ENCODE measurements at regions not wholly inside any gene's neighbourhood (a gene's known extent, or its start where the extent isn't known, plus 50 kb on each side); places are given as distances from the start of the nearest gene placed in this dataset.
"Not testable (repeated sequence)": the region's sequence is repeated elsewhere in the genome, so short reads cannot be mapped to it uniquely, and the experiment has no call there.

GRCh38 chr13:44730851-44731250 lies 154.7 kb upstream of the TSC22D1 start (continued):
- no peak for TF ChIP-seq REST (IDR thresholded peaks at IDR 0.05)
- no peak for TF ChIP-seq RAD21 (IDR thresholded peaks at IDR 0.05)
- no peak for TF ChIP-seq YY1 (IDR thresholded peaks at IDR 0.05)
- TF ChIP-seq SP1 (IDR thresholded peaks at IDR 0.05): no peak
- TF ChIP-seq HNF4G (IDR thresholded peaks at IDR 0.05): no peak

- TF ChIP-seq FOXA1 (IDR thresholded peaks at IDR 0.05) (no peak), HNF4G (IDR thresholded peaks at IDR 0.05) (no peak), RXRA (IDR thresholded peaks at IDR 0.05) (no peak), CTCF (IDR thresholded peaks at IDR 0.05; ENCODE audit: low read depth, low read length, missing input control) (no peak), GABPA (IDR thresholded peaks at IDR 0.05 in 1 of 2, conservative IDR thresholded peaks at IDR 0.05 in 1 of 2) (no peak), NR2F2 (IDR thresholded peaks at IDR 0.05) (no peak), RAD21 (IDR thresholded peaks at IDR 0.05) (no peak), MAX (IDR thresholded peaks at IDR 0.05) (no peak), REST (IDR thresholded peaks at IDR 0.05) (no peak), ATF3 (IDR thresholded peaks at IDR 0.05) (no peak), HNF4A (conservative IDR thresholded peaks at IDR 0.05) (no peak), ZBTB33 (IDR thresholded peaks at IDR 0.05) (no peak), SP1 (IDR thresholded peaks at IDR 0.05) (no peak)
- H3K9ac ChIP-seq (ENCODE audit: low read depth in 1 of 2, low read length in 2 of 2): no peak overlapping the region
- no peak overlapping the region for H3K27ac ChIP-seq (ENCODE audit: low read depth in 1 of 2, low read length in 2 of 2)
- H3K4me3 ChIP-seq (ENCODE audit: low read depth in 1 of 3, low read length in 3 of 3): no peak overlapping the region
- DNase-seq (ENCODE audit: low spot score): no peak
- WGBS: 88% methylated on average over 15 of the region's 15 CpGs
- H3K27me3 ChIP-seq (ENCODE audit: control insufficient read depth in 4 of 4, insufficient read depth in 4 of 4, low read length in 3 of 4): peaks cover 0 to 7% (median 0%) of the 10 kb centered on the region in 4 donors
- H3K9me3 ChIP-seq (ENCODE audit: control insufficient read depth in 4 of 4, low read length in 3 of 4): no peaks in the 10 kb centered on the region
- no peaks in the 10 kb centered on the region for H3K4me1 ChIP-seq (ENCODE audit: control insufficient read depth in 4 of 4, insufficient read depth in 4 of 4, low read length in 3 of 4)
- H3K36me3 ChIP-seq (ENCODE audit: control insufficient read depth in 4 of 4, insufficient read depth in 3 of 4, low read depth in 1 of 4, low read length in 3 of 4): no peaks in the 10 kb centered on the region
These were observed 154.0 kb upstream of the TSC22D1 start for GRCh38 chr13:44730099-44730498.

GRCh38 chr13:44727591-44727990 lies 151.5 kb upstream of the TSC22D1 start:
- not testable (repeated sequence) for H3K9me3 ChIP-seq (ENCODE audit: control insufficient read depth in 4 of 4, low read length in 3 of 4); H3K27me3 ChIP-seq (ENCODE audit: control insufficient read depth in 4 of 4, insufficient read depth in 4 of 4, low read length in 3 of 4); H3K36me3 ChIP-seq (ENCODE audit: control insufficient read depth in 4 of 4, insufficient read depth in 3 of 4, low read depth in 1 of 4, low read length in 3 of 4); H3K27ac ChIP-seq (ENCODE audit: low read depth in 1 of 2, low read length in 2 of 2); DNase-seq (ENCODE audit: low spot score); H3K4me1 ChIP-seq (ENCODE audit: control insufficient read depth in 4 of 4, insufficient read depth in 4 of 4, low read length in 3 of 4); H3K4me3 ChIP-seq (ENCODE audit: low read depth in 1 of 3, low read length in 3 of 3); H3K9ac ChIP-seq (ENCODE audit: low read depth in 1 of 2, low read length in 2 of 2)
- WGBS: 76% methylated on average over 7 of the region's 7 CpGs

All from liver (tissue), 8 donors.